Kidney glomerular epithelial cell (primary cell): ENCODE measurements at regions not wholly inside any gene's neighbourhood (a gene's known extent, or its start where the extent isn't known, plus 50 kb on each side); places are given as distances from the start of the nearest gene placed in this dataset.
"Not testable (repeated sequence)": the region's sequence is repeated elsewhere in the genome, so short reads cannot be mapped to it uniquely, and the experiment has no call there.

Experiments
- DNase-seq: peaks from one replicate; lab custom pipeline; 2025; lab: John Stamatoyannopoulos, UW

- DNase-seq, result not testable (repeated sequence)
Measured at GRCh38 chr6:19247181-19247580, 590.0 kb upstream of the ID4 start.

DNA sequence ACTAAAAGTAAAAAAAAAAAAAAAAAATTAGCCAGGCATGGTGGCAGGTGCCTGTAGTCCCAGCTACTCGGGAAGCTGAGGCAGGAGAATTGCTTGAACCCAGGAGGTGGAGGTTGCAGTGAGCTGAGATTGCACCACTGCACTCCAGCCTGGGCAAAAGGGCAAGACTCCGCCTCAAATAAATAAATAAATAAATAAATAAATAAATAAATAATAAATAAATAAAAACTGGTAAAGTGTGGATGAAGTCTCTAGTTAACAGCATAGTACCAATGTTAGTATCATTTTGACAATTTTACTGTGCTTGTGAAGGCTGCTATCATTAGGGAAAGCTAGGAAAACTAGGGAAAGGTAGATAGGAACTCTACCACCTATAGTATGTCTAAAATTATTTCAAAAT is 581.0 kb upstream of the ID4 start:
- DNase-seq, result not testable (repeated sequence)

- DNase-seq, result no peak
Measured at GRCh38 chr6:19261642-19262041, 575.5 kb upstream of the ID4 start.

- no peak for DNase-seq
Measured at GRCh38 chr6:19268117-19268516, 569.1 kb upstream of the ID4 start.

DNA sequence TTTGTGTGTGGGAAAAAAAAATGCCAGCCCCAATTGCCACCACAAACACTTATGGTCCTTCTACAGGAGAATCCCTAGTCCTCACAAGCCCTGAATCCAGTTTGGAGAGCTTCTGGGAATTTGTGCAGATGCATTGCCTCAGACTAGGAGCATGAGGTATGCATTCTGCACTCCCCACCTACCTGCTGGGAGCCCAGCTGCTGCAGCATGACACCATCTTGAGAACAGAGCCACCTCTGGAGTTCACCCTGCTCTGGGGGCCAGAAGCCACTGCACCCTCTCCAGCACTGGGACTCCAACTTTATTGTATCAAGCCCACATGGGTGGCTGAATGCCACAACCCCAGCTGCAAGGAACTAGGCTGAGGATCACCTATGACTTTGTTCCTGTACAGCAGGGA is 568.5 kb upstream of the ID4 start:
- DNase-seq, result no peak

DNA sequence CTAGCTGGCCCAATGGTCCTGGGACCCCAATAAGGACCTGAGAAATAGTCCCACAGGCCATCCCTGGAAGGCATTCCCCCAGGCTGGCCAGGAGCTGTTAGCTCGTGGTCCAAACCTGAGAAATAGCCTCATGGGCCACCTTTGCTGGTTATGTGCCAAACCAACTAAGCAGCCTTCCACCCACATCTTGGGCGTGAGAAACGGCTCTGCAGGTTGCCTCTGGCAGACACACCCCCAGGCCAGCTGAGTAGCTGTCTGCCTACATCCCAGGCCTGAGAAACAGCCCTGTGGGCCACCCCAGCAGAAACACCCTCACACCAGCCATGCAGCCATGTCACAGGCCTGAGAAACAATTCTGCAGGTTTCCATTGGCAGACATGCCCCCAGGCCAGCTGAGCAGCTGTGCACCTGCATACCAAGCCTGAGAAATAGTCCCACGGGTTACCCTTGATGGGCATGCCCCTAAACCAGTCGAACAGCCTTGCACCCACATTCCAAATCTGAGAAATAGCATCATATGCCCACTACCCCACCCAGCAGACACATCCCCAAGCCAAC is 567.8 kb upstream of the ID4 start:
- DNase-seq, result no peak

DNA sequence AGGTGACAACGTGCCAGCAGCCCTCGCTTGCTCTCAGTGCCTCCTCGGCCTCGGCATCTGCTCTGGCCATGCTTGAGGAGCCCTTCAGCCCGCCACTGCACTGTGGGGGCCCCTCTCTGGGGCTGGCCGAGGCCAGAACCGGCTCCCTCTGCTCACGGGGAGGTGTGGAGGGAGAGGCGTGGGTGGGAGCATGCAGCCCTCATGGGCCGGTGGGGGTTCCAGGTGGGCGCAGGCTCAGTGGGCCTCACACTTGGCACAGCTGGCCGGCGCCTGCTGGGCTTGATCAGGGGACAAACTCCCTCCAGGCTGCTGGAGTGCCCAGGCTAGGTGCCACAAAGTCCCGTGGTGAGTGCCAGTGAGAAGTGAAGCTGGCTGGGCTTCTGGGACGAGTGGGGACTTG is 566.6 kb upstream of the ID4 start:
- DNase-seq, result no peak

DNA sequence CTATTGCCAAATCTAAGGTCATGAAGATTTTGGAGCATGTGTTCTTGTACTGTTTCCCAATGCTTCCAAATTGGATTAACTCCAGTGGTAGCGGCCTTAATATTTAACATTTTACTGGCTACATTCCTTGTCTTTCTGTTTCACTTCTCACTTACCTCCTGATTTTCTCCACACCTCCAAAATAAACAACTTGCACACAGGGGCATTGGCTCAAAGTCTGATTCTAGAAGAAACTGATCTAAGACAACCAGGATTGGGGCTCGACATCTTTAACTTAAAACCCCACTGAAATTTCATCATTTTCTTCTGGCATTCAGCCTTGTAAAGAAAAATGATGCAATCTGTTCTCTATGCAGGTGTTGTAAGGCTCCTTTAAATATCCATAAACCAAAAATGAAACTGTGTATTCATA is 557.9 kb upstream of the ID4 start:
- DNase-seq, result no peak

GRCh38 chr6:19287928-19288327 is 549.2 kb upstream of the ID4 start:
- no peak for DNase-seq

DNA sequence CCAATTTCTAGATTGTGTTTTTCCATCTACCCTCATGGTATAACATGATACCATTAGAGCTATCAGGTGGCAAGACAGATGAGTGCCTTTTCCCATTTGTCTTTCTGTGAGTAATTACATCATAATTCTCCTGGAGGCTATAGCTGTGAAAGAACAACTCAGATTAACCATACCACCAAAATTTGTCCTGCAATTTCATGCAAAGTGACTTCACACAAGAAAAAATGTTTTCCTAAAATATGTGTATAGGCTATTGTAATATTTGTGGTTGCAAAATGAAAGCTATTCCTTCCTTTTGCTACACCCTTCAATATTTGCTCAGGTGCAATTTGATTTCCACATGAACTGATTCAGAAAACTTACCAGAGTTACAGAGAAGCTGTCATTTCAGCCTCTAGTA is 547.7 kb upstream of the ID4 start:
- no peak for DNase-seq

- DNase-seq, result peak; percentile 31
Measured at GRCh38 chr6:19297880-19298279, 539.3 kb upstream of the ID4 start.

- DNase-seq, result no peak
Measured at GRCh38 chr6:19298421-19298820, 538.7 kb upstream of the ID4 start.

GRCh38 chr6:19299129-19299528 is 538.0 kb upstream of the ID4 start:
- DNase-seq, result no peak

GRCh38 chr6:19301980-19302379 is 535.2 kb upstream of the ID4 start:
- DNase-seq, result no peak

- no peak for DNase-seq
Measured at GRCh38 chr6:19303383-19303782, 533.8 kb upstream of the ID4 start.

DNA sequence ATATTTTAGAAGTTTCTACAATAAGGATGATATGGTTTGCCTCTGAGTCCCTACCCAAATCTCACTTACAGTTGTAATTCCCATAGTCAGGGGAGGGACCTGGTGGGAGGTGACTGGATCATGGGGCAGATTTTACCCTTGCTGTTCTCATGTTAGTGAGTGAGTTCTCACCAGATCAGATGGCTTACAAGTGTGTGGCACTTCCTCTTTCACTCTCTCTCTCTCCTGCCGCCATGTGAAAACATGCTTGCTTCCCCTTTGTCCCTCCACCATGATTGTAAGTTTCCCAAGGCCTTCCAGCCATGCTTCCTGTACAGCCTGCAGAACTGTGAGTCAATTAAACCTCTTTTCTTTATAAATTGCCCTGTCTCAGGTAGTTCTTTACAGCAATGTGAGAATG is 527.5 kb upstream of the ID4 start:
- no peak for DNase-seq

- no peak for DNase-seq
Measured at GRCh38 chr6:19311786-19312185, 525.4 kb upstream of the ID4 start.

GRCh38 chr6:19312241-19312978 is 524.8 kb upstream of the ID4 start:
- no peak for DNase-seq

GRCh38 chr6:19317431-19317986 is 519.7 kb upstream of the ID4 start:
- DNase-seq, result no peak

DNA sequence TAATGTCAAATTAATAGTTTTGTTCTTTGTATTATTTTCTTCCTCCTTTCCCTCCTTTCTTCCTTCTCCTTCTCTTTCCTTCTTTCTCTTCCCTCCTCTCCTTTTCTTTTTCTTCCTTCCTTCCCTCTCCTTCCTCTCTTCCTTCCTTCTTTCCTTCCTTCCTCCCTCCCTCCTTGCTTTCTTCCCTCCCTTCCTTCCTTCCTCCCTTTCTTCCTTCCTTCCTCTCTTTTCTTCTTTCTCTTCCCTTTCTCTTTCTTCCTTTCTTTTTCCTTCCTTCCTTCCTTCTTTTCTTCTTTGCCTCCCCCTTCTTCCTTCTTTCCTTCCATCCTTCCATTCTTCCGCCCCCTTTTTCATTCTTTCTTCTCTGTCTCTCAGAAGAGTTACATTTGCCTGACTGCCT is 518.2 kb upstream of the ID4 start:
- DNase-seq, result no peak

- DNase-seq, result peak; percentile 27
Measured at GRCh38 chr6:19320111-19320581, 517.0 kb upstream of the ID4 start.

DNA sequence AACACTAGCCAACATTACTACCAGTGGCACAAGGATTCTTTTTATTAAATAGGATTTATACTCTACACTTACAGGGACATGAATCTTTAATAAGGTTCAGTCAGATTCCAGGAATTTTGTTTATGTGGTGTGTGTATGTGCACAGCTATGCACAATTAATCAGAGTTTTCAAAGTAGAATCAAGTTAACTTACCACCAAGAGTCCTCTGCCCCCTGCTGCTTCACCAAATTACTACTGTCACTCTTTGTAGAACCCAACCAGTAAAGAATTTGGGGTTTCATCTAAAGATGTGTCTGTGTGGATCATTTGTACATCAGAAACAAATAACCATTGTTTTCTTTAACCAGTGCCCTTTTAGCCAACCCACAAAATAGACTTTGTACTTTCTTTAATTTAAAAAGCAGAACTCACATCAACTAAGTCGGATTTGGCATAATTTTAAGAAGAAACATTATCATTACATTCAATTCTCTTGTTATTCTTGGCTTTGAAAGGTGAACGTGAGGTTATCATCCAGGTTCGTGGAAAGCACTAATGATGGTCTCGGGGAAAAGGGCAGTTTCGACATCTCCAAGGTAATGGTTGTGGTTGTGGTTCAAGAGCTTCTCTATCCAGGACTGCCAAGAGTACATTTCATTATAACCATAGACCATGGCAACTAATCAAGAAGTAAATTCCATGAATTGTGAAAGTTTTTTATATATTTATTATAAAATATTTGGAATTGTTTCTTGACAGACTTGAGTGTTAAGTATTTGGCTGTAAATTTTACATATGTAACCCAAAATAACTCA is 514.3 kb upstream of the ID4 start:
- DNase-seq, result no peak

- no peak for DNase-seq
Measured at GRCh38 chr6:19324376-19324775, 512.8 kb upstream of the ID4 start.
